ENCODE measurements at regions not wholly inside any gene's neighbourhood (a gene's known extent, or its start where the extent isn't known, plus 50 kb on each side); places are given as distances from the start of the nearest gene placed in this dataset.

- intact Hi-C loops (cut with DNase I; ENCODE audit: low total_unique reads): no loop called here
- DNase-seq (ENCODE audit: low spot score in 2 of 2): no peak
- H3K9me3 ChIP-seq: peaks cover 0 to 5% of the 10 kb centered on the region in 2 donors
- no peak overlapping the region for H3K27ac ChIP-seq
- no peak overlapping the region for H3K4me3 ChIP-seq
- no peaks in the 10 kb centered on the region for H3K27me3 ChIP-seq
- H3K4me1 ChIP-seq: no peaks in the 10 kb centered on the region
- H3K36me3 ChIP-seq: no peaks in the 10 kb centered on the region
- TF ChIP-seq, protein P1, sequence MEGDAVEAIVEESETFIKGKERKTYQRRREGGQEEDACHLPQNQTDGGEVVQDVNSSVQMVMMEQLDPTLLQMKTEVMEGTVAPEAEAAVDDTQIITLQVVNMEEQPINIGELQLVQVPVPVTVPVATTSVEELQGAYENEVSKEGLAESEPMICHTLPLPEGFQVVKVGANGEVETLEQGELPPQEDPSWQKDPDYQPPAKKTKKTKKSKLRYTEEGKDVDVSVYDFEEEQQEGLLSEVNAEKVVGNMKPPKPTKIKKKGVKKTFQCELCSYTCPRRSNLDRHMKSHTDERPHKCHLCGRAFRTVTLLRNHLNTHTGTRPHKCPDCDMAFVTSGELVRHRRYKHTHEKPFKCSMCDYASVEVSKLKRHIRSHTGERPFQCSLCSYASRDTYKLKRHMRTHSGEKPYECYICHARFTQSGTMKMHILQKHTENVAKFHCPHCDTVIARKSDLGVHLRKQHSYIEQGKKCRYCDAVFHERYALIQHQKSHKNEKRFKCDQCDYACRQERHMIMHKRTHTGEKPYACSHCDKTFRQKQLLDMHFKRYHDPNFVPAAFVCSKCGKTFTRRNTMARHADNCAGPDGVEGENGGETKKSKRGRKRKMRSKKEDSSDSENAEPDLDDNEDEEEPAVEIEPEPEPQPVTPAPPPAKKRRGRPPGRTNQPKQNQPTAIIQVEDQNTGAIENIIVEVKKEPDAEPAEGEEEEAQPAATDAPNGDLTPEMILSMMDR (IDR thresholded peaks at IDR 0.05): no peak
- TF ChIP-seq POLR2AphosphoS5 (IDR thresholded peaks at IDR 0.05): no peak
- TF ChIP-seq POLR2A (IDR thresholded peaks at IDR 0.05): no peak
Measured at GRCh38 chr5:88368201-88368600, 99.6 kb upstream of the TMEM161B start.

- Histone ChIP-seq H3K36me3 (no peaks in the 10 kb centered on the region), H3K4me3 (no peak overlapping the region), H3K27ac (no peak overlapping the region), H3K27me3 (no peaks in the 10 kb centered on the region), H3K4me1 (no peaks in the 10 kb centered on the region), H3K9me3 (no peaks in the 10 kb centered on the region)
- no peak for DNase-seq (ENCODE audit: low spot score in 2 of 2)
- intact Hi-C loops (cut with DNase I; ENCODE audit: low total_unique reads): no loop called here
- TF ChIP-seq POLR2AphosphoS5 (IDR thresholded peaks at IDR 0.05): no peak
- TF ChIP-seq POLR2A (IDR thresholded peaks at IDR 0.05): no peak
- TF ChIP-seq, protein P1 (IDR thresholded peaks at IDR 0.05): no peak
Measured at GRCh38 chr5:88364991-88365390, 96.3 kb upstream of the TMEM161B start.

- no peak overlapping the region for H3K4me3 ChIP-seq
- H3K36me3 ChIP-seq: no peaks in the 10 kb centered on the region
- no peak for DNase-seq (ENCODE audit: low spot score in 2 of 2)
- no peaks in the 10 kb centered on the region for H3K4me1 ChIP-seq
- H3K27me3 ChIP-seq: no peaks in the 10 kb centered on the region
- no peak overlapping the region for H3K27ac ChIP-seq
- intact Hi-C loops (cut with DNase I; ENCODE audit: low total_unique reads): no loop called here
- H3K9me3 ChIP-seq: peaks cover 0 to 4% of the 10 kb centered on the region in 2 donors
- no peak for TF ChIP-seq POLR2A (IDR thresholded peaks at IDR 0.05)
- TF ChIP-seq, protein P1 (IDR thresholded peaks at IDR 0.05): no peak
- no peak for TF ChIP-seq POLR2AphosphoS5 (IDR thresholded peaks at IDR 0.05)
Measured at GRCh38 chr5:88355490-88356050, 86.9 kb upstream of the TMEM161B start.

GRCh38 chr5:88325868-88326267, 57.2 kb upstream of the TMEM161B start:
- Histone ChIP-seq H3K27ac (no peak overlapping the region), H3K4me3 (no peak overlapping the region), H3K9me3 (no peaks in the 10 kb centered on the region), H3K27me3 (no peaks in the 10 kb centered on the region), H3K36me3 (no peaks in the 10 kb centered on the region), H3K4me1 (no peaks in the 10 kb centered on the region)
- intact Hi-C loops (cut with DNase I; ENCODE audit: low total_unique reads): loop anchor here (10.0 kb wide), 1 partner anchor 101 kb away; no protein-coding TSS in a partner anchor
- no peak for DNase-seq (ENCODE audit: low spot score in 2 of 2)
- no peak for TF ChIP-seq POLR2AphosphoS5 (IDR thresholded peaks at IDR 0.05)
- TF ChIP-seq POLR2A (IDR thresholded peaks at IDR 0.05): no peak
- TF ChIP-seq, protein P1 (IDR thresholded peaks at IDR 0.05): no peak

DNA sequence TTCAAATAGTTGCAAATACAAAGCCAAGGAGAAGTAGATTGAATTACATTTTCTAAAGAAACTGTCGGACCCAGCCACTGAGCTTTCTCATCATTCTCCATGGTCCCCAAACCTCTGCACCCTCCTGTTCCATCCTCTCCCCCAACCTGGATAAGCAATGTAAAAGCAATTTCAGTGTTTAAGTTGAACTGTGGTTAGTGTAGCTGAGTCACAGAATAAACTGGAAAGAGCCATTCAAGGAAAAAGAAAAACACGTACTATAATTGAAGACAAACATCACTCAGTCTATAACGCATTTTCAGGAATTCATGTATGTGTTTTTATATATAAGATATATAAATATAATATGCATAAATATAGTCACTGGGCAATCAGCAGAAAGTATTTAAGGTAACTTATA, 54.1 kb upstream of the TMEM161B start:
- no peak for DNase-seq (ENCODE audit: low spot score in 2 of 2)
- Histone ChIP-seq H3K27ac (no peak overlapping the region), H3K4me1 (no peaks in the 10 kb centered on the region), H3K4me3 (no peak overlapping the region), H3K9me3 (no peaks in the 10 kb centered on the region), H3K27me3 (no peaks in the 10 kb centered on the region), H3K36me3 (no peaks in the 10 kb centered on the region)
- TF ChIP-seq POLR2AphosphoS5 (IDR thresholded peaks at IDR 0.05) (no peak), POLR2A (IDR thresholded peaks at IDR 0.05) (no peak)
- TF ChIP-seq, protein P1 (IDR thresholded peaks at IDR 0.05): no peak
- intact Hi-C loops (cut with DNase I; ENCODE audit: low total_unique reads): loop anchor here (10.0 kb wide), 1 partner anchor 98 kb away; no protein-coding TSS in a partner anchor

Measured in breast epithelium (tissue), 4 donors.